Neural progenitor cell (in vitro differentiated cells): ENCODE measurements at regions not wholly inside any gene's neighbourhood (a gene's known extent, or its start where the extent isn't known, plus 50 kb on each side); places are given as distances from the start of the nearest gene placed in this dataset.

Experiments used
- CTCF ChIP-seq: fragments of 200-600 bp; sonication (generic); IDR thresholded peaks from 2 replicates; pipeline ENCODE4 v1.5.1; 2017; ENCODE audit warnings: antibody characterized with exemption, mild to moderate bottlenecking
- EZH2 ChIP-seq: fragments of 200-600 bp; sonication (generic); IDR thresholded peaks from 2 replicates; pipeline ENCODE4 v1.6.1; 2017; ENCODE audit warnings: antibody characterized with exemption, mild to moderate bottlenecking, moderate library complexity

- no peak for TF ChIP-seq CTCF
- no peak for TF ChIP-seq EZH2
Measured at GRCh38 chr2:193303464-193303863, 1108.7 kb upstream of the TMEFF2 start.
